CD4-positive, alpha-beta T cell treated with Interleukin-17A for 1 hour (primary cell): ENCODE measurements at regions not wholly inside any gene's neighbourhood (a gene's known extent, or its start where the extent isn't known, plus 50 kb on each side); places are given as distances from the start of the nearest gene placed in this dataset.

Source experiments
- DNase-seq: peaks from one replicate; pipeline ENCODE4 v3.0.0-alpha.2; 2020

DNA sequence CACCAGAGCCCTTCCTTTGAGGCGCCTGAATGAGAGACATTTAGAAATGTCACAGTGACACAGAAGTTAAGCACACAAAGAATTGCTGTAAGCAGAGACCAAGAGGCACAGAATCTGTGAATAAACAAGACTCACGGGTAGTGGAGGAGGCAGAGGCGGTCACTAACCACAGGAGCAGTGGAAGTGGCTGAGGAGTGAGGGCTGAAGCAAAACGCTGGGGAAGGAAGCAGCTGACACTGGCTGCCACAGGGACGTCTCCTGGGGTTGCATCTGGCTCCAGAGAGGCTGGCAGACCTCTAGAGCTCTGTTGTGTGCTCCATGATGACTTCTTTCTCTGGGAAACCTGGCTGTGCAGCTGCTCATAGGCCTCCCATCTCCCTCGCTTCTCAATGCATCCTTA, 65.0 kb upstream of the SLC2A12 start:
- no peak for DNase-seq

DNA sequence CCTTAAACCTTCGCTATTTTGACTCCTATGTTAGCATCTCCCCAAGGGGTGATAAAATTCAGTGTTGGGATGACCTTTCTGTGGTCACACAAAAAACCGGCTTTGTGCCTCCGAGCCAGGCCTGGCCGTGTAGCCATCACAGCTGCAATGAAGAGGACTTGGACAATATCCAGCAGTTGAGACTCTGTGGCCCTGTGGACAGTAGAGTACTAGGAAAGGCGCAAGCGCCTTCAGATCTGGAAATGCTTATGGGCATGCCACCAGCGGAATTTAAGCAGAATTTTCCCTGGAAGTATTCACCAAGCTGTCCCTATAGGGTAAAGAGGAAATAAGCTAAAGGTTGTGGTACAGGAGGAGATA, 63.3 kb upstream of the SLC2A12 start:
- no peak for DNase-seq

DNA sequence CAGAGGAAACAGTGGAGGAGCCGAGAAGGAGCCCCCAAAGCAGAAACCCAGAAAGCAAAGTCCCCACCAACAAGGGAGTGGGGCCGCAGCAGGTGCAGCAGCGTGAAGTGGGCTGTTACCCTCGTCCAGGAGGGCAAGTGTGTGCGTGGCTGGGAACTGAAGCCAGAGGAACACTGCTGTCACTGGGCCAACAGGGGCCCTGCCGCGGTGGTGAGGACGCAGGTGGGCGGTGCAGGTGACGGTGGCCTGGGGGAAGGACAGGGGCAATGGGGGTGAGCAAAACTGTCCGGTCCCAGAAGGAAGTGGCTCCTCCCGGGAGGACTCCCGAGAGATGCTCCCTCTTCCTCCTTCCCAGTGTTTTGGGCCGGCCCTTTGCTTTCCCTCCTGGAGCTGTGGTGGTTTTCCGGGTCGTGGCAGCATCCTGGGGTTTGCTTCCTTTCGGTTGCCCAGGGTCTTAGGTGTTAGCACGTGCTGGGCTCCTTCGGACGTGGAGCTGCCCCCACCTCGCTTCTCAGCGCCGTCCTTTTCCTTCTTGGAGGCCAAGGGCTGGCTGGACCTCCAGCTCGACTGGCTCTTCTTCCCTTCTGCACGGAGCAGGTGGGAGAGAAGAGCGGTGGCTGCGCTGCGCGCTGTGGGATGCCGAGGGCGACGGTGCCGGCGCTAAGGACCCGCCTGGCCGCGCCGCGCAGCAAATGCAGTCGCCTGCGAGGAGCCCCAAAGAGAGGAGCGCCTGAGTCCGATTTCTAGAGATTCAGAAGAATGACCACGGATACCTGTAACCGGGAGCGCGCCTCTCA, 62.7 kb upstream of the SLC2A12 start:
- DNase-seq, result no peak

DNA sequence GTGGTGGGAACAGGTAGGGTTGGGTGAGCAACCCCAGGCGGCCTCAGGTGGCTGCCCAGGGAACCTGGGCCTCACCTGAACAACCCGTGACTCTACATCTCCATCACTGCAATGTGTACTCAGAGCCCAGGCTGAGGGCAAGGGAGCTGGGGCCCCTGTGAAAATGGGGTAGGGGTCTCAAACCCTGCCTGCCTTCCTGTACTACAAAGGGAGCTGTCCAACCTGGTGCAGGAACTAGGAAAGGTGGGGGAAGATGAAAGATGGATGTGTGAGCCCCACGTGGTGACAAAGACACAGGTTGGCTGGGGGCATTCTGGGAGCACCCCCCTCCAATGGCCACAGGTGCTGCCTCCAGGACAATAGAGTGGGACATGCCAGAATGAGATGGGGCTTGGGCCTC, 62.1 kb upstream of the SLC2A12 start:
- no peak for DNase-seq

DNA sequence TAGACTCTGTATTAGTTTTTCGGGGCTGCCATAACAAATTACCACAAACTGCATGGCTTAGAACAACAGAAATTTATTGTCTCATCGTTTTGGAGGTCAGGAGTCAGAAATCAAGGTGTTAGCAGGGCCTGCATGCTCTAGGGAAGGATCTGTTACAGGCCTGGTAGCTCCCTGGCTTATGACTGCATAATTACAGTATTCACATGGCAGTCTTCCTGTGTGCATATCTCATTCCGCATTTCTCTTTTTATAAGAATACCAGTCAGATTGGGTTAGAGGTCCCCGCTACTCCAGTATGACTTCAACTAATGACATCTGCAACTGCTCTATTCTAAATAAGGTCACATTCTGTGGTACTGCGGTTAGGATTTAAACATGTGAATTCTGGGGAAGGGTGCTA, 59.3 kb upstream of the SLC2A12 start:
- DNase-seq, result no peak

DNA sequence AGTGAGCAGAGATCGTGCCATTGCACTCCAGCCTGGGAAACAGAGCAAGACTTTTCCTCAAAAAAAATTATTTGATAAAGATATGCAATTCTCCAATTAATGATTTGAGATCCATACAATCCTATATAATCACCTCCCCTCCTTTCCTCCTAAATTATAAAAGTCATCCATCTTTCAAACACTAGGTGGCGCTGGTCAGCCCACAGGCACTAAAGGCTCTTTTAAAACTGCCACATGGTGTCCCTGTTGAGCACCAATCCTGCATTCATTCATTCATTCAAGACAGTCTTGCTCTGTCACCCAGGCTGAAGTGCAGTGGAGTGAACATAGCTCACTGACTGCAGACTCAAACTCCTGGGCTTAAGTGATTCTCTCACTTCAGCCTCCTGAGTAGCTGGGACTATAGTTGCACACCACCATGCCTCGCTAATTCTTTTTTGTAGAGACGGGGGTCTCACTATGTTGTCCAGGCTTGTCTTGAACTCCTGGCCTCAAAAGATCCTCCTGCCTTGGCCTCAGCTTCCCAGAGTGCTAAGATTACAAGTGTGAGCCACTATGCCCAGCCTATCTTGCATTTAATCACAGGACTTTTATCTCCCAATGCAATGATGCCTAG, 58.7 kb upstream of the SLC2A12 start:
- DNase-seq, result peak; percentile 71

DNA sequence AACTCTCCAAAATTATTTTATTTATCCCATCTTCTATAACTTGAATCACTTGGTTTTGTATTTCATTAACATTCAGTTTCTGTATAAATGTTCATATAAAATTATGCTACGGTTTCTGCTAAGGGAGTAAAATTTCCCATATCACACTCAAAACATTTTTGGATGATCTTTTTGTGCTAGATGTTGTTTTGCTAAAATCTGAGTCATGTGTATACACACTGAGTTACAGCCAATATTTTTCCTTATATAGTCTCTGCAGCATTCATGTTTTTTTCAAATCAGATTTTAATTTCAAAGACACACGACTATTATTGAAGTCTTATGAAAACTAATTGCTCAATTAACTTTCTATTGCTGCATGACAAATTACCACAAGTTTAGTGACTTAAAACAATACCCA, 54.3 kb upstream of the SLC2A12 start:
- no peak for DNase-seq

DNA sequence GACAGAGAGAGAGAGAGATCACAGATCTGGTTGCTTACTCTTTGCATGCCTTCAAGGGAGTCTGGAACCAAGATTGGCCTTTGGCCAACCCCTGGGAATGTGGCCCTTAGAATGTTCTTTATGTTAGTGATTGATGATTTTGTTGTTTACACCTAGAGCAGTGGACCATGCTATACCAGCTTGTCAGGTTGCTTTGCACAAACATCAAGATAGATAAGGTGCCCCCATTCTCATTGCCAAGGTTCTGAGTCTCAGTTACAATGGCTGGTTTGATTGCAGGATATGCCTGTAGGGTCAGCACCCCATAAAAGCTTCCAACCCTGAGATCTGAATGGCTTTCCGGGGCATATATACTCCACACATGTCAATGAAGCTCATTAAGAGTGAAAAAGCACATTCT, 53.5 kb upstream of the SLC2A12 start:
- DNase-seq, result no peak

DNA sequence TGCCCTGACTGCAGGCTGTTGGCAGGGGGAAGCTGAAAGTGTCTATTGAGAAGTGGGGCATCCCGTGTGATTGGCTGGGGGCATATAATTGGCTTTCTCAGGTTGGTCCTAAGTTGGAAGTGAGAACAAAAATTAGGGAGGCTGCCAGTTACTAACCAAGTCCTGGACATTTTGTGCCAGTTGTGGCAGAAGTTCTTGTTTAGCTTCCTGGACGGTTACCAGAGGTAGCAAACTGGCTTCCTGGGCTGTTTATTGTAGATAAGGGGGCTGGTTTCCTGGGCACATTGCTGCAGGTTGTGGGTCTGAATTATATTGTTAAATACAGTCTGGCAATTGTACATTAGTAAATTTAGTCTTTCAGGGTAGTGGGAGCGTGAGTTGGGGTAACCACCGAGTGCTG, 50.6 kb upstream of the SLC2A12 start:
- DNase-seq, result no peak
